GM19193 (cell line): ENCODE measurements at regions not wholly inside any gene's neighbourhood (a gene's known extent, or its start where the extent isn't known, plus 50 kb on each side); places are given as distances from the start of the nearest gene placed in this dataset.

Experiments
- POLR2A ChIP-seq: IDR thresholded peaks from 4 replicates; pipeline ENCODE4 v1.6.1; 2011; ENCODE audit not compliant: insufficient read depth, insufficient read length; ENCODE audit errors: extremely low read depth

DNA sequence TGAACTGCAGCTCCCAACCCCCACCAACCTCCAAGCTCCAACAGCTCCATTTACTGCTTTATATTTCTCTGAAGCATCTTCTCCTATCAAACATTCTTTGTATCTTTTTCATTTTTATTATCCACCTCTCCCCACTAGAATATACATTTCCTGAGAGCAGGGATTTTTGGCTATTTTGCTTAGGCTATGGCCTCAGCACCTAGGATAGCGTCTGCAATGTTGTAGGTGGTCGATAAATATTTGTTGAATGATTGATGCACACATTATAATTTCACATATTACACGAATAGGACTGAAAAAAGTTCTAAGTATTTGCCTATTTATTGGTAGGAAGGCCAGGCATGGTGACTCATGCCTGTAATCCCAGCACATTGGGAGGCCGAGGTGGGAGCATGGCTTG is 658.7 kb upstream of the DIPK2B start:
- no peak for TF ChIP-seq POLR2A

DNA sequence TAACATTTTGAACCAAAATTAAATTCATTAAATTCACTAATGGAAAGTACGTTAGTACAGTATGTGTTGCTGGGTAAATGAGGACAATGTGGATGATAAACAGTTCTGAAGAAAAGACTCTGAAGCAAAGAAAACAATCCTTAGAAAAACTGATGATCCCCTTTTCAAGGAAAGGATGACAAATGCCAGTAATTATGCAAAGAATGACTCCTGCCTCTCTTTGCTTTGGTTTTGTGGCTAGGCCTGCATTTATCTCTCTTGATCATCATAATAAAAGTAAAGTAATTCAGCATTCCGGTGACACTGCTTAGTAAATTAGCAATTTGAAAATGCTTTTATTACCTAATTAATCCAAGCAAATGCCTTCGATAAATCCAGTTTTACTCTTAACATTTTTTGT is 652.2 kb upstream of the DIPK2B start:
- no peak for TF ChIP-seq POLR2A

DNA sequence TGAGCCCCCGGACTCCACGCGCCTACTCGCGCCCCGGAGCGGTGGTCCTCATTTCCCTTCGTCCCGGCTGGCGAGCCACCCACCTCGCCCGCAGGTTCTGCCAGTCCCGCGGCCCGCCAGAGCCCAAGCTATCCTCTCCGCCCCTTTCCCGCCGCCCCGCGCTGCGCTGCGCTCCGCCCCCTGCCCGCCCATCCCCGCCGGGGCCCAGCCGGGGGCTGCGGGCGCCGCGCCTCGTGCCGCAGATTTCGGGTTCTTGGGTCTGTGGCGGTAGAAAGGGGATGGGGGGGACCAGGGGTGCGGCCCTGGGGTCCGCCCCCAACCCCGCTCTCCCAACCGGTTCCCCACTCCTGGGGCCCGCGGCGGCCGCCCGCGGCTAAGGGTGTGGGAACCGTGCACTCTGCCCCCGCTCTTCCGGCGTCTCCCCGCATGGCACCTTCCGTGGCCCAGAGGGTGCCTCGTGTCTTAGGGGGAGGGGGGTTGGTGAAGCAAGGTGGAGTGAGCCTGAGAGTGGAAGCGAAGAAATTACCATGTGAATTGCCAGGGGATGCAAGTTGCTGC is 650.8 kb upstream of the DIPK2B start:
- TF ChIP-seq POLR2A: no peak

DNA sequence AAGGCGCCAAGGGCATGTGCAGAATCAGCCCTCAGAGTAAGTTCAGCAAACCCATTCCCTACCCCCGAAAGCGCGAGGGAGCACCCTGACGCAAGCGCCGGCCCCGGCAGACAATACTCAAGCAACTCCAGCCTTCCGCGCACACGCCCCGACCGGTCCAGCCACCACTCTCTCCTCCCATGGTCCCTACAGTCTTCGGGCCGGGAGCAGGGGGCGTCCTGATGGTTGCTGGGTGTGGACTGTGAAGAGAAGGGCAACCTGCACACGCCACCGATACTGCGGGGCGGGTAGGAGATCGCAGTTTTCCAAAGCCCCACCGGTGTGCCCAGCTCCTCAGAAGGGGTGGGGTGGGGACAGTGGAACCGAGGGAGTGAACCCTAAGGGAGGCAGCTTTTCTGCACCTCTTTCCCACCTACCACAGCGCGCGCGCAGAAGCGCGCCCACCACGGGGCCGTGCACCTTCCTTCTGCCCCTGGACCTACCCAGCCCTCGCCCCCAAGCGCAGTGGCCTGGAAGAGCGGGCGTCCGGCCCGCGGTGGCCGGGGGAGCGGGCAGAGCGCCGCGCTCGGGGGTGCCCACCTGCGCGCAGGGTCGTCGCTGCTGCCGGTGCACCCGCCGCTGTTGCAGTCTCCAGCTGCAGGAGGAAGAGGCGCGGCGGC is 650.2 kb upstream of the DIPK2B start:
- TF ChIP-seq POLR2A: no peak

DNA sequence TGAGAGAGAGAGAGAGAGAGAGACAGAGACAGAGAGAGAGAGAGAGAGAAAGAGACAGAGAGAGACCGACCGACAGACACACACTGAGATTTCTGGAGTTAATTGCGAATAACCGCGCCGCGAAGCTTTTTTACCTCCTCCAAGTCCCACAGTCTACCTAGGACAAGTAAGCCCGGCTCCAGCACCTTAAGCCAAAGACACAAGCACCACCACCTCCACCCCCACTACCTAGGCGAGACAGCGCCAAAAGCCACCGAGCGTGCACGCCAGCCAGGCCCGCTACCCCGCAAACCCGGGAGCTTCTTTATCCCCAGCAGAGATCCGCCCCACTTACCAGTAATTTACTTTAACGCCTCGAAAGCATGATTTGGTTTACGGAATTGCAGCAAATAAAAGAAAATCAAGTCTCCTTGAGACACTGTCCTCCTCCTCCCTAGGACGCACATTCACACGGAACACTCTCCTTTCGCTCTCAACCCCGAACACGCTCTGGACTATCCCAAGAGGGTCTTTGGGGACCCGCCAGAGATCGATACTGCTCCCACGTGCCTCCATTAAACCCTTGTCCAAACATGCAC is 649.6 kb upstream of the DIPK2B start:
- TF ChIP-seq POLR2A: no peak

DNA sequence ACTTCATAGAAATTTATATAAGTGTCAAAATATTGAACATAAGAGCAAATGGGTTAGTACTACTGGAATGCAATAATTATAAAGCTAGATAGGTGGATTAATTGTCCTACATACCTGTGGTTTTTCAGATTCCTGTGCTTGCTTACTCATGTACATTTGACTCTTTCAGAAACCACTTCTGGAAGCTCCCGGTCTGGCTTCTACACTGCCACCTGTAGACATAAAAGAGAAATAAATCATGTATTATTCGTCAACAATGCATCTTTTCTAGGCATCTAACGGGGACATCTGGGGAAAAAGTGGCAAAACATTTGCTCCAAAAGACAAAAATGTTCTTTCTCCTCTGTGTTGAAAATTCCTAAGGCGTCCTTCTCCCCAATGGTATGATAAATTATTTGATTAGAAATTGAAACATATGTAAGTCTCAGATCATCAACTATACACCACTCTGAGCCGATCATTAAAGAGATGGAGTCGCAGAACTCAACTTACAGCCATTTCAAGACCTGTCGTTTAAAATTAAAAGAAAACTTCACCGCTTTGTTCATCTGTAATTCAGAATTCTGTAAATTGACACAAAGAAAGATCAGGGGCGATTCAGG is 648.7 kb upstream of the DIPK2B start:
- no peak for TF ChIP-seq POLR2A

DNA sequence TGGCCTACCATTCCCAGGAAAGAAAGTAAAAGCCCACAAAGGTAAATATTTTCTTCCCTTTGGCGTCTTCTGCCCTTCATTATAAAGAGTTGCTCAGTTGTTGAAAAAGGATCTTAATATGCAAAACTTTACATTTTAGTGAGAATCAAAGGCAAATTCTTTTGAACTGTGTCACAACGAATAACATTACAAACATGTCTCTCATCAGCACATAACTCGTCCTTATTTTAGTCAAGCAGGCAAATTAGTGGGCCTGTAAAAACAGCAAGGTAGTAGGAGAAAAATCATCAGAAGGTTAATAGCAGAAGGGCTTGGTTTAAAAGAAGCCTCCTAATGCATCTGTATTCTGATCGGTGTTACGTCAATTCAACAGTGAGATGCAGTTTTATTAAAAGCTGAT is 647.3 kb upstream of the DIPK2B start:
- no peak for TF ChIP-seq POLR2A

DNA sequence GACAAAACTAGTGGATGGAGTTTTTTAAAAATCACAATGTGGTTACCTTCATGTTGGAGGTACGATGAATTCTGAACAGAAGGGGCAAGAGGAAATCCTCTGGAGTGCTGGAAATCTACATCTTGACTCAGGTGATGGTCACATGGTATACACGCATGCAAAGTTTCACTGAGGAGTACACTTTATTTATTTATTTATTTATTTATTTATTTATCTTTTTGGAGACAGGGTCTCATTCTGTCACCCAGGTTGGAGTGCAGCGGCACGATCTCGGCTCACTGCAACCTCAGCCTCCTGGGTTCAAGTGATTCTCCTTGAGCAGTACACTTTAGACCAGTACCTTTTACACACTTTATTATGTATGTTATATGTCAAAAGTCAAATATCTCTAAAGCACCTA is 645.7 kb upstream of the DIPK2B start:
- TF ChIP-seq POLR2A: no peak

GRCh38 chrX:45845142-45845541 is 644.5 kb upstream of the DIPK2B start:
- no peak for TF ChIP-seq POLR2A

- TF ChIP-seq POLR2A: no peak
Measured at GRCh38 chrX:45843518-45843917, 642.8 kb upstream of the DIPK2B start.

DNA sequence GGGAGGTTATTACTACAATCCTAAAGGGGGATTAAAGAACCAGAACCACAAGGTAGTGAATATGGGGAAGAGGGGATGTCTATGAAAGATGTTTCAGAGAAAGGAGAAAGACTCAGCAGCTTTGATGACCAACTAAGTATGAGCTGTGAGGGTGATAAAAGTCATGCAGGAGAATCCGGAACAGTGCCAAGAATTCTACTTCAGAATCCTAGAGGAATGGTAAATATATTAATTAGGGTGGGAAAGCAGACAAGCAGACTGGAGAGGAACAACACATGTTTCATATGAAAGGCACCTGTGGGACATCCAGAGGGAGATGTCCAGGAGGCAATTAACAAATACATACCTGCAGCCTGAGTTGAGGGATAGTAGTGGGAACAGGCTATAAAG is 642.2 kb upstream of the DIPK2B start:
- TF ChIP-seq POLR2A: no peak

DNA sequence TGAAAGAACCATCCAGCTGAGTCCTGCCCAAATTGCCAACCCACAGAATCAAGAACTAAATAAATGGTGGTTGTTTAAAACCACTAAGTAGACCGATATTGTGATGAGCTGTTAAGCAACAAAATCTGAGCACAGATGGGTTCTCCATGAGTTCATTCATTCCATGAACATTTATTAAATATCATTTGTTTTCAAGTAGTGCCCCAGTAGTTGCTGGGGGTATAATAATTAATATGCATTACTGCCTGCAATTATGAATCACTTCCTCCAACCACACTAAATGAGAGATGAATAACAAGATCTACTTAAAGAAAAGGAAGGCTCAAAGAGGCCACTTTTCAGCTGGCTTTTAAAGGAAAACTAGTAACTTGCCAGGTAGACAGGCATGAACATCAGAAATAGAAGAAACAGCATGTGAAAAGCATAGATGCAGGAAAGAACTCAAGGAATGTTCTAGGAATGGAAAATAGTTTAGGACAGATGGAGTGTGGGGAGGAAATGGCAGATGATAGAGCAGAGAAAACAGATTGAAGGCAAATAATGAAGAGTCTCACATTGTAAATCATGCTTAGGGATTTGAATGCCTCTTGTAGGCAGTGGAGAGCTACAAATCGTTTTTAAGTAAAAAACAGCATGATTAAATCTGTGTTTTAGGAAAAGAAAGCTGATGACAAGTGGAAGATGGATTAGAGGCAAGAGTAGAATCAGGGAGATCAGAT is 641.7 kb upstream of the DIPK2B start:
- no peak for TF ChIP-seq POLR2A

DNA sequence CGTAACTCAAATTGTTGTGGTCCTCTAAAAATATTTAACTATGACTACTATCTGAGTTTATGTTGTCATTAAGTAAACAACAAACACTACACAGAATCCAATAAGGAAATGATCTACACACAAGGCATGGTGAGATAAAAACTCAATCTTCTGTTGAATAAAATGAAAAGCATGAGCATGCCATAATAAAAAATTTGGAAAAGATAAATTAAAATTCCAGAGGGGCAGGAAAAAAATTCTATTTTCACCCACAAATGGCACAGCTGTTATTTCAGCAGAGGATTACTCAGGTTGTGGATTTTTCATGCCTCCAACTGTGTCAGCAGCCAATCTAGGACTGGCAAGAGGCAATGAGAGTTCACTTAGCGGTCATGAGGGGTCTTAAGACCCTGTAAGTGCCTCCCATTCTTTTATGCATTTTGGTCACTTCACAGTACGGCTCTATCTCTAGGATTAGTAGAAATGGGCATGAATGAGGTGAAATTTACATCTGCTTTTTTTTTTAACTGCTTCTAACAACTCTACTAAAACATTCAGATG is 639.8 kb upstream of the DIPK2B start:
- no peak for TF ChIP-seq POLR2A

GRCh38 chrX:45830343-45830742 is 629.7 kb upstream of the DIPK2B start:
- TF ChIP-seq POLR2A: no peak

DNA sequence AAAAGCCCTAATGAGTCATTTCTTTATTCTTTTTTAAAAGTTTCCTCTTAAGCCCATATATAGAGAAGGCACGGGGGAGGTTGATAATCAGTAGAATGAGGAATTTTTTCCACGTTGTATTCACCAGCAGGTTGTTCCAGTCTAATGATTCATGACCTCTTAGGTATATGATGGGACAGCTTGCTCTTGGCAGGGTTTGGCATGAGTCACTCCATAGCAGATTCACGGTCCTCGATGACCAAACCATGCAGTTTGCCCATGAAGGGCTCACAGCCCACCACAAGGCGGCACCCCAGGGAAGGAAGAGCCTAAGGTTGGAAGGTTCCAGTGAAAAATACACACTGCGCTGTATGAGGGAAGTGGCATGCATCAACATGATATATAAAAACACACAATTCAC is 623.8 kb upstream of the DIPK2B start:
- no peak for TF ChIP-seq POLR2A
